H9 (cell line): ENCODE measurements at regions not wholly inside any gene's neighbourhood (a gene's known extent, or its start where the extent isn't known, plus 50 kb on each side); places are given as distances from the start of the nearest gene placed in this dataset.

Source experiments
- DNase-seq: peaks from one replicate; pipeline ENCODE4 v3.0.0-alpha.2; 2017
- H2AFZ ChIP-seq: one replicate; pipeline ENCODE4 v1.6.1; 2013; ENCODE audit warnings: mild to moderate bottlenecking, low read length, control low read depth, moderate library complexity
- H2AK5ac ChIP-seq: 2 replicates; pipeline ENCODE4 v1.6.1; 2013; ENCODE audit warnings: low read length, control low read depth, mixed read lengths; ENCODE audit not compliant: insufficient read length
- H2BK120ac ChIP-seq: one replicate; pipeline ENCODE4 v1.6.1; 2013; ENCODE audit warnings: low read depth, mild to moderate bottlenecking, low read length, control low read depth, inconsistent platforms; ENCODE audit not compliant: poor library complexity, severe bottlenecking
- H2BK12ac ChIP-seq: 2 replicates; pipeline ENCODE4 v1.6.1; 2013; ENCODE audit warnings: low read length, control low read depth, mixed read lengths, low read depth; ENCODE audit not compliant: insufficient read length
- H2BK15ac ChIP-seq: 2 replicates; pipeline ENCODE4 v1.6.1; 2013; ENCODE audit warnings: low read depth, low read length, control low read depth
- H2BK20ac ChIP-seq: one replicate; pipeline ENCODE4 v1.6.1; 2013; ENCODE audit warnings: low read depth, mild to moderate bottlenecking, low read length, control low read depth, inconsistent platforms; ENCODE audit not compliant: poor library complexity, severe bottlenecking
- H2BK5ac ChIP-seq: 2 replicates; pipeline ENCODE4 v1.6.1; 2013; ENCODE audit warnings: low read length, control low read depth, mixed read lengths; ENCODE audit not compliant: insufficient read length
- H3K14ac ChIP-seq: 2 replicates; pipeline ENCODE4 v1.6.1; 2013; ENCODE audit warnings: low read length, control low read depth; ENCODE audit not compliant: insufficient read depth
- H3K18ac ChIP-seq: 2 replicates; pipeline ENCODE4 v1.6.1; 2013; ENCODE audit warnings: low read depth, mild to moderate bottlenecking, mixed read lengths, low read length, control low read depth; ENCODE audit not compliant: insufficient read length
- H3K23ac ChIP-seq: 2 replicates; pipeline ENCODE4 v1.6.1; 2013; ENCODE audit warnings: low read length, control low read depth, mixed read lengths, low read depth; ENCODE audit not compliant: insufficient read length
- H3K23me2 ChIP-seq: 2 replicates; pipeline ENCODE4 v1.6.1; 2013; ENCODE audit warnings: low read depth, mild to moderate bottlenecking, mixed read lengths, low read length, control low read depth; ENCODE audit not compliant: insufficient read length, poor library complexity, severe bottlenecking
- H3K27ac ChIP-seq: 2 replicates; pipeline ENCODE4 v1.5.1; 2013; ENCODE audit warnings: low read length, control low read depth, mixed read lengths, low read depth; ENCODE audit not compliant: insufficient read length
- H3K27me3 ChIP-seq: 2 replicates; pipeline ENCODE4 v1.6.1; 2013; ENCODE audit warnings: low read length, control low read depth, inconsistent platforms; ENCODE audit not compliant: insufficient read depth
- H3K4ac ChIP-seq: 2 replicates; pipeline ENCODE4 v1.6.1; 2013; ENCODE audit warnings: low read depth, mild to moderate bottlenecking, control low read depth, inconsistent platforms, low read length, moderate library complexity
- H3K4me1 ChIP-seq: 2 replicates; pipeline ENCODE4 v1.6.1; 2013; ENCODE audit warnings: low read length, control low read depth, inconsistent platforms; ENCODE audit not compliant: insufficient read depth
- H3K4me2 ChIP-seq: 2 replicates; pipeline ENCODE4 v1.6.1; 2013; ENCODE audit warnings: low read length, control low read depth, mixed read lengths; ENCODE audit not compliant: insufficient read length, insufficient read depth
- H3K56ac ChIP-seq: 2 replicates; pipeline ENCODE4 v1.6.1; 2013; ENCODE audit warnings: low read depth, mild to moderate bottlenecking, mixed read lengths, low read length, control low read depth; ENCODE audit not compliant: insufficient read length
- H3K79me1 ChIP-seq: 2 replicates; pipeline ENCODE4 v1.6.1; 2013; ENCODE audit warnings: low read depth, mild to moderate bottlenecking, moderate library complexity, low read length, control low read depth, inconsistent platforms; ENCODE audit not compliant: insufficient read depth, poor library complexity, severe bottlenecking
- H3K79me2 ChIP-seq: 2 replicates; pipeline ENCODE4 v1.6.1; 2013; ENCODE audit warnings: low read length, control low read depth, inconsistent platforms; ENCODE audit not compliant: insufficient read depth
- H3K9ac ChIP-seq: 2 replicates; pipeline ENCODE4 v1.6.1; 2013; ENCODE audit warnings: low read length, control low read depth, mixed read lengths; ENCODE audit not compliant: insufficient read length; ENCODE audit errors: extremely low read depth
- H3K9me3 ChIP-seq: one replicate; pipeline ENCODE4 v1.6.1; 2013; ENCODE audit warnings: low read depth, low read length, inconsistent platforms; ENCODE audit not compliant: control insufficient read depth
- H3T11ph ChIP-seq: one replicate; pipeline ENCODE4 v1.6.1; 2013; ENCODE audit warnings: mild to moderate bottlenecking, low read length, control low read depth, inconsistent platforms
- H4K20me1 ChIP-seq: one replicate; pipeline ENCODE4 v1.6.1; 2013; ENCODE audit not compliant: control insufficient read depth, insufficient read length, insufficient read depth
- H4K5ac ChIP-seq: 2 replicates; pipeline ENCODE4 v1.6.1; 2013; ENCODE audit warnings: low read depth, mild to moderate bottlenecking, mixed read lengths, low read length, control low read depth; ENCODE audit not compliant: insufficient read length
- H4K8ac ChIP-seq: replicated peaks from 2 replicates; pipeline ENCODE4 v1.6.1; 2013; ENCODE audit warnings: low read length, control low read depth, mixed read lengths, low read depth; ENCODE audit not compliant: insufficient read length
- H4K91ac ChIP-seq: 2 replicates; pipeline ENCODE4 v1.6.1; 2013; ENCODE audit warnings: low read depth, mild to moderate bottlenecking, moderate library complexity, mixed read lengths, low read length, control low read depth; ENCODE audit not compliant: insufficient read length
- H3K27ac Mint-ChIP-seq, 3 experiments: 2 replicates in 2 of 3; 3 replicates in 1 of 3; pipeline ENCODE4 v1.8.0; 2020 to 2021; ENCODE audit warnings: mixed read lengths in 3 of 3, mild to moderate bottlenecking in 1 of 3, moderate library complexity in 1 of 3
- H3K27me3 Mint-ChIP-seq: 2 replicates; pipeline ENCODE4 v1.8.0; 2021; ENCODE audit warnings: low read depth, mild to moderate bottlenecking, moderate library complexity, mixed read lengths
- H3K36me3 Mint-ChIP-seq, 3 experiments: 2 replicates in 2 of 3; 3 replicates in 1 of 3; pipeline ENCODE4 v1.8.0; 2020 to 2021; ENCODE audit warnings: low read depth in 3 of 3, mixed read lengths in 3 of 3; ENCODE audit not compliant: insufficient read depth in 1 of 3
- H3K4me1 Mint-ChIP-seq, 2 experiments: 2 replicates each; pipeline ENCODE4 v1.8.0; 2020; ENCODE audit warnings: mixed read lengths in 2 of 2
- H3K4me3 Mint-ChIP-seq, 2 experiments: 2 replicates in 1 of 2; 3 replicates in 1 of 2; pipeline ENCODE4 v1.8.0; 2020 to 2021; ENCODE audit warnings: mild to moderate bottlenecking in 2 of 2, mixed read lengths in 2 of 2, moderate library complexity in 1 of 2
- H3K9me3 Mint-ChIP-seq, 2 experiments: 2 replicates in 1 of 2; 3 replicates in 1 of 2; pipeline ENCODE4 v1.8.0; 2020; ENCODE audit warnings: mild to moderate bottlenecking in 2 of 2, mixed read lengths in 2 of 2, moderate library complexity in 1 of 2
- WGBS: extraction: QIAGEN DNeasy Blood & Tissue Kit; methylation state at CpG from one replicate; pipeline ENCODE4 v1.1.7; 2013; ENCODE audit warnings: missing lambda C conversion rate, low lambda C conversion rate, mixed read lengths; ENCODE audit not compliant: insufficient read length; ENCODE audit errors: extremely low coverage; 5-methylcytosine and 5-hydroxymethylcytosine counted together
- TF ChIP-seq, protein P1 (sequence below): fragments of 200-600 bp; sonication (generic); conservative IDR thresholded peaks from 3 replicates; pipeline ENCODE4 v1.8.0; 2021; ENCODE audit warnings: antibody characterized with exemption, mild to moderate bottlenecking

DNA sequence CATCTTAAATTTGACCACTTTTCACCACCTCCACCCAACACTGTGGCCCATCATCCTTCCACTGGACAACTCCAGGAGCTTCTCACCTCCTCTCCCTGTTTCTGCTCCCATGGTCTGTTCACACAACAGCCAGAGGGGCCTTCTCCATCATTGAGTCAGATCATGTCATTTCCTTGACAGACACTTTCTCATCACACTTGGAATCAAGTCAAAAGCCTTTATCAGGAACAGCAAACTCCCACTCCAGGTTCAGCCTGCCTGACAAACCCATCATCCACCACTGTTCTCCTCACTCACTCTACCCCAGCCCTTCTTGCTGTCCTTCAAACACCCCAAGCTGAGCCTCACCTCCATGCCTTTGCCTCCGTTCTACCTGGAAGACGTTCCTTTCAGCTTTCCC, 78.4 kb upstream of the ADRA1B start:
- TF ChIP-seq, protein P1, sequence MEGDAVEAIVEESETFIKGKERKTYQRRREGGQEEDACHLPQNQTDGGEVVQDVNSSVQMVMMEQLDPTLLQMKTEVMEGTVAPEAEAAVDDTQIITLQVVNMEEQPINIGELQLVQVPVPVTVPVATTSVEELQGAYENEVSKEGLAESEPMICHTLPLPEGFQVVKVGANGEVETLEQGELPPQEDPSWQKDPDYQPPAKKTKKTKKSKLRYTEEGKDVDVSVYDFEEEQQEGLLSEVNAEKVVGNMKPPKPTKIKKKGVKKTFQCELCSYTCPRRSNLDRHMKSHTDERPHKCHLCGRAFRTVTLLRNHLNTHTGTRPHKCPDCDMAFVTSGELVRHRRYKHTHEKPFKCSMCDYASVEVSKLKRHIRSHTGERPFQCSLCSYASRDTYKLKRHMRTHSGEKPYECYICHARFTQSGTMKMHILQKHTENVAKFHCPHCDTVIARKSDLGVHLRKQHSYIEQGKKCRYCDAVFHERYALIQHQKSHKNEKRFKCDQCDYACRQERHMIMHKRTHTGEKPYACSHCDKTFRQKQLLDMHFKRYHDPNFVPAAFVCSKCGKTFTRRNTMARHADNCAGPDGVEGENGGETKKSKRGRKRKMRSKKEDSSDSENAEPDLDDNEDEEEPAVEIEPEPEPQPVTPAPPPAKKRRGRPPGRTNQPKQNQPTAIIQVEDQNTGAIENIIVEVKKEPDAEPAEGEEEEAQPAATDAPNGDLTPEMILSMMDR = no peak
- Histone ChIP-seq H2BK20ac (no peak overlapping the region), H2AFZ (no peak overlapping the region), H3K56ac (no peak overlapping the region), H3T11ph (no peak overlapping the region), H2BK12ac (no peak overlapping the region), H3K18ac (no peak overlapping the region), H4K5ac (no peak overlapping the region), H2BK120ac (no peak overlapping the region), H3K79me2 (no peaks in the 10 kb centered on the region), H3K9ac (no peak overlapping the region), H4K91ac (no peak overlapping the region), H2BK15ac (no peak overlapping the region), H2BK5ac (no peak overlapping the region), H4K8ac (no peak overlapping the region), H3K4me2 (no peak overlapping the region), H2AK5ac (no peak overlapping the region), H3K27ac (no peak overlapping the region), H4K20me1 (no peaks in the 10 kb centered on the region), H3K4ac (no peak overlapping the region), H3K4me1 (no peaks in the 10 kb centered on the region), H3K23ac (no peak overlapping the region), H3K79me1 (no peaks in the 10 kb centered on the region), H3K23me2 (no peaks in the 10 kb centered on the region), H3K9me3 (no peaks in the 10 kb centered on the region), H3K14ac (no peak overlapping the region), H3K27me3 (no peaks in the 10 kb centered on the region)
- Mint-ChIP-seq H3K4me3 (no peak overlapping the region), H3K4me1 (no peaks in the 10 kb centered on the region), H3K36me3 (no peaks in the 10 kb centered on the region), H3K27ac (no peak overlapping the region), H3K27me3 (peaks cover 4% of the 10 kb centered on the region; the same call in 1 of the 2 replicates), H3K9me3 (no peaks in the 10 kb centered on the region)
- DNase-seq = no peak
- no CpG with 5 or more reads among the region's 2 CpGs for WGBS
